DOHH2 (cell line): ENCODE measurements at regions not wholly inside any gene's neighbourhood (a gene's known extent, or its start where the extent isn't known, plus 50 kb on each side); places are given as distances from the start of the nearest gene placed in this dataset.

Experiments used
- CTCF ChIP-seq: fragments of 200-600 bp; sonication (generic); IDR thresholded peaks from one replicate; pipeline ENCODE4 v1.5.1; 2014; ENCODE audit warnings: antibody characterized with exemption, mild to moderate bottlenecking, low read depth, low read length; ENCODE audit not compliant: poor library complexity, severe bottlenecking
- EZH2phosphoT487 ChIP-seq: fragments of 200-600 bp; sonication (generic); IDR thresholded peaks from 2 replicates; pipeline ENCODE4 v1.6.1; 2017; ENCODE audit warnings: borderline replicate concordance, mild to moderate bottlenecking, antibody characterized with exemption, low read length, moderate library complexity, mixed read lengths

GRCh38 chr17:72046178-72046577, 74.6 kb upstream of the SOX9 start:
- TF ChIP-seq CTCF (no peak), EZH2phosphoT487 (no peak)
